Liver (tissue), 8 donors: ENCODE measurements at regions not wholly inside any gene's neighbourhood (a gene's known extent, or its start where the extent isn't known, plus 50 kb on each side); places are given as distances from the start of the nearest gene placed in this dataset.

ENCODE experiments used
- DNase-seq: peaks from one replicate; pipeline ENCODE4 v3.0.0-alpha.2; 2017; ENCODE audit warnings: low spot score
- H3K27ac ChIP-seq, 2 donors: one replicate each; pipeline ENCODE4 v1.7.0; 2013; ENCODE audit warnings: inconsistent platforms in 2 of 2, low read length in 2 of 2, control low read depth in 1 of 2, low read depth in 1 of 2, mild to moderate bottlenecking in 1 of 2
- H3K27me3 ChIP-seq, 4 donors: one replicate each; pipeline versions ENCODE4 v1.6.1 to v1.7.0; 2013; ENCODE audit warnings: low read length in 3 of 4, inconsistent platforms in 1 of 4, mild to moderate bottlenecking in 1 of 4, moderate library complexity in 1 of 4; ENCODE audit not compliant: control insufficient read depth in 4 of 4, insufficient read depth in 4 of 4
- H3K36me3 ChIP-seq, 4 donors: one replicate each; pipeline versions ENCODE4 v1.6.1 to v1.7.0; 2013; ENCODE audit warnings: low read length in 3 of 4, mild to moderate bottlenecking in 3 of 4, low read depth in 1 of 4, moderate library complexity in 1 of 4; ENCODE audit not compliant: control insufficient read depth in 4 of 4, insufficient read depth in 3 of 4
- H3K4me1 ChIP-seq, 4 donors: one replicate each; pipeline versions ENCODE4 v1.6.1 to v1.7.0; 2013; ENCODE audit warnings: low read length in 3 of 4, mild to moderate bottlenecking in 3 of 4, moderate library complexity in 1 of 4; ENCODE audit not compliant: control insufficient read depth in 4 of 4, insufficient read depth in 4 of 4
- H3K4me3 ChIP-seq, 3 donors: one replicate each; pipeline versions ENCODE4 v1.6.1 to v1.7.0; 2013; ENCODE audit warnings: low read length in 3 of 3, control low read depth in 1 of 3, low read depth in 1 of 3, mild to moderate bottlenecking in 1 of 3
- H3K9ac ChIP-seq, 2 donors: one replicate each; pipeline ENCODE4 v1.7.0; 2013; ENCODE audit warnings: low read length in 2 of 2, mild to moderate bottlenecking in 2 of 2, moderate library complexity in 2 of 2, control low read depth in 1 of 2, low read depth in 1 of 2
- H3K9me3 ChIP-seq, 4 donors: one replicate each; pipeline versions ENCODE4 v1.6.1 to v1.7.0; 2013; ENCODE audit warnings: low read length in 3 of 4; ENCODE audit not compliant: control insufficient read depth in 4 of 4
- FOXA1 ChIP-seq: IDR thresholded peaks from 2 replicates; pipeline ENCODE4 v1.6.1; 2016; ENCODE audit warnings: antibody characterized with exemption
- FOXA2 ChIP-seq: IDR thresholded peaks from 2 replicates; pipeline ENCODE4 v1.6.1; 2016; ENCODE audit warnings: antibody characterized with exemption
- GABPA ChIP-seq, 2 donors: IDR thresholded peaks in 1 of 2; conservative IDR thresholded peaks in 1 of 2; 2 replicates each; pipeline ENCODE4 v1.6.1; 2016; ENCODE audit warnings: antibody characterized with exemption in 2 of 2, mild to moderate bottlenecking in 1 of 2, moderate library complexity in 1 of 2
- HNF4G ChIP-seq: IDR thresholded peaks from 2 replicates; pipeline ENCODE4 v1.6.1; 2016; ENCODE audit warnings: antibody characterized with exemption
- RAD21 ChIP-seq, 2 donors: IDR thresholded peaks; 2 replicates each; pipeline ENCODE4 v1.6.1; 2016; ENCODE audit warnings: antibody characterized with exemption in 2 of 2, mild to moderate bottlenecking in 2 of 2
- RXRA ChIP-seq, 2 donors: IDR thresholded peaks; 2 replicates each; pipeline ENCODE4 v1.6.1; 2017 to 2018; ENCODE audit warnings: antibody characterized with exemption in 2 of 2, mild to moderate bottlenecking in 1 of 2
- SP1 ChIP-seq: IDR thresholded peaks from 2 replicates; pipeline ENCODE4 v1.6.1; 2018; ENCODE audit warnings: antibody characterized with exemption, mild to moderate bottlenecking
- TAF1 ChIP-seq: conservative IDR thresholded peaks from 2 replicates; pipeline ENCODE4 v1.6.1; 2016; ENCODE audit warnings: antibody characterized with exemption, mild to moderate bottlenecking
- YY1 ChIP-seq: IDR thresholded peaks from 2 replicates; pipeline ENCODE4 v1.6.1; 2016; ENCODE audit warnings: antibody characterized with exemption, mild to moderate bottlenecking
- WGBS: extraction: QIAGEN DNeasy Blood & Tissue Kit; methylation state at CpG from one replicate; pipeline ENCODE4 v1.1.7; 2013; 5-methylcytosine and 5-hydroxymethylcytosine counted together
- TF ChIP-seq, protein P1 (sequence below): fragments of 150-350 bp; IDR thresholded peaks from 2 replicates; pipeline ENCODE4 v1.5.1; 2017; ENCODE audit warnings: improper control_type of control experiment, low read depth, low read length; ENCODE audit not compliant: missing input control
- TF ChIP-seq, protein P2 (sequence below): IDR thresholded peaks from 2 replicates; pipeline ENCODE4 v1.6.1; 2016; ENCODE audit warnings: antibody characterized with exemption, mild to moderate bottlenecking
- TF ChIP-seq, protein P3 (sequence below): IDR thresholded peaks from 2 replicates; pipeline ENCODE4 v1.6.1; 2016; ENCODE audit warnings: antibody characterized with exemption
- donor health status: healthy.
- donor health status: healthy.
- donor health status: healthy.
- donor health status: healthy.
- donor health status: healthy.

DNA sequence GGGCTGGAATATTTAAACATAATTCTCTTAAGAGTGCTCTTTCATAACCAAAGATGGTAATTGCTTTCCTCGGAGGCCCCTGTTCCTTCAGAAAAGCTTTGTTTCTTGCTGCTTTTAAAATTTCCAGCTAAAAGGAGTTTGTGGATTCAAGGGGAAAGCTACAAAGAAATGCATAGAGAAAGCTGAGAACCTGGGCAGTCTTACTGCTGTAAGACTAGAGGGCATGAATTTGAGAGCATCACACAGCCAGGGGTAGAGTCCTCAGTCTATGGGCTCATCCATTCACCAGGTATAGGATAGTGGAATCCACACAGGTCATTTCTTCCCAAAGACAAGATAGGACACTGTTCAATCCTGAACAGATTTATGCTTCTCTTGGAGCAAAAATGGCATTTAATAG lies 186.3 kb upstream of the PLD5 start:
- WGBS: 61% methylated on average over 1 of the region's 1 CpG
- Histone ChIP-seq H3K4me3 (no peak overlapping the region), H3K9me3 (no peaks in the 10 kb centered on the region), H3K27me3 (no peaks in the 10 kb centered on the region), H3K27ac (no peak overlapping the region), H3K36me3 (no peaks in the 10 kb centered on the region), H3K4me1 (no peaks in the 10 kb centered on the region), H3K9ac (no peak overlapping the region)
- no peak for DNase-seq
- TF ChIP-seq SP1: no peak
- TF ChIP-seq RXRA (IDR thresholded peaks at IDR 0.05): no peak
- TF ChIP-seq HNF4G: no peak

DNA sequence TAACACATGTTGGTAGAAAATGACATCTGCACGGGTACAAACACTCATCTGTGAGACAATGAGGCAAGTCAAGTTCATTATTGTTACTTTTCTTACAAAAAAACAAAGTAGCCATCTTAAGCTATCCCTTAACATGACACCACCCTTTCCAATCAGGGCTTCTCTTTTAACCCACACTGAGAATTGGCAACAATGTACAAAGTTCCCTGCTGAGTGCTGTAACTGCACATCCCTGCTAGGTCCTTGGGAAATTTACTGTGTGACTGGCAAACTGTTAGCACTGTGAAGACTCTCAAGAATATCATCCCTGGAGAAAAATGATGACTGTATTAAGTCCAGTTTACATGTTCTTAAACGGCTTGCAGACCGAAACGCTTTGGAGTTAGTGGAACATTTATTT lies 185.8 kb upstream of the PLD5 start:
- 74% methylated on average over 4 of the region's 4 CpGs for WGBS
- no peak for DNase-seq
- H3K9me3 ChIP-seq: no peaks in the 10 kb centered on the region
- no peaks in the 10 kb centered on the region for H3K27me3 ChIP-seq
- H3K27ac ChIP-seq: no peak overlapping the region
- no peak overlapping the region for H3K4me3 ChIP-seq
- no peak overlapping the region for H3K9ac ChIP-seq
- H3K4me1 ChIP-seq: no peaks in the 10 kb centered on the region
- TF ChIP-seq SP1 (no peak), GABPA (IDR thresholded peaks at IDR 0.05 in 1 of 2, conservative IDR thresholded peaks at IDR 0.05 in 1 of 2) (no peak), RAD21 (IDR thresholded peaks at IDR 0.05) (no peak), FOXA1 (no peak), FOXA2 (no peak), RXRA (IDR thresholded peaks at IDR 0.05) (no peak)
- TF ChIP-seq, protein P1, sequence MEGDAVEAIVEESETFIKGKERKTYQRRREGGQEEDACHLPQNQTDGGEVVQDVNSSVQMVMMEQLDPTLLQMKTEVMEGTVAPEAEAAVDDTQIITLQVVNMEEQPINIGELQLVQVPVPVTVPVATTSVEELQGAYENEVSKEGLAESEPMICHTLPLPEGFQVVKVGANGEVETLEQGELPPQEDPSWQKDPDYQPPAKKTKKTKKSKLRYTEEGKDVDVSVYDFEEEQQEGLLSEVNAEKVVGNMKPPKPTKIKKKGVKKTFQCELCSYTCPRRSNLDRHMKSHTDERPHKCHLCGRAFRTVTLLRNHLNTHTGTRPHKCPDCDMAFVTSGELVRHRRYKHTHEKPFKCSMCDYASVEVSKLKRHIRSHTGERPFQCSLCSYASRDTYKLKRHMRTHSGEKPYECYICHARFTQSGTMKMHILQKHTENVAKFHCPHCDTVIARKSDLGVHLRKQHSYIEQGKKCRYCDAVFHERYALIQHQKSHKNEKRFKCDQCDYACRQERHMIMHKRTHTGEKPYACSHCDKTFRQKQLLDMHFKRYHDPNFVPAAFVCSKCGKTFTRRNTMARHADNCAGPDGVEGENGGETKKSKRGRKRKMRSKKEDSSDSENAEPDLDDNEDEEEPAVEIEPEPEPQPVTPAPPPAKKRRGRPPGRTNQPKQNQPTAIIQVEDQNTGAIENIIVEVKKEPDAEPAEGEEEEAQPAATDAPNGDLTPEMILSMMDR: no peak
- TF ChIP-seq, protein P2, sequence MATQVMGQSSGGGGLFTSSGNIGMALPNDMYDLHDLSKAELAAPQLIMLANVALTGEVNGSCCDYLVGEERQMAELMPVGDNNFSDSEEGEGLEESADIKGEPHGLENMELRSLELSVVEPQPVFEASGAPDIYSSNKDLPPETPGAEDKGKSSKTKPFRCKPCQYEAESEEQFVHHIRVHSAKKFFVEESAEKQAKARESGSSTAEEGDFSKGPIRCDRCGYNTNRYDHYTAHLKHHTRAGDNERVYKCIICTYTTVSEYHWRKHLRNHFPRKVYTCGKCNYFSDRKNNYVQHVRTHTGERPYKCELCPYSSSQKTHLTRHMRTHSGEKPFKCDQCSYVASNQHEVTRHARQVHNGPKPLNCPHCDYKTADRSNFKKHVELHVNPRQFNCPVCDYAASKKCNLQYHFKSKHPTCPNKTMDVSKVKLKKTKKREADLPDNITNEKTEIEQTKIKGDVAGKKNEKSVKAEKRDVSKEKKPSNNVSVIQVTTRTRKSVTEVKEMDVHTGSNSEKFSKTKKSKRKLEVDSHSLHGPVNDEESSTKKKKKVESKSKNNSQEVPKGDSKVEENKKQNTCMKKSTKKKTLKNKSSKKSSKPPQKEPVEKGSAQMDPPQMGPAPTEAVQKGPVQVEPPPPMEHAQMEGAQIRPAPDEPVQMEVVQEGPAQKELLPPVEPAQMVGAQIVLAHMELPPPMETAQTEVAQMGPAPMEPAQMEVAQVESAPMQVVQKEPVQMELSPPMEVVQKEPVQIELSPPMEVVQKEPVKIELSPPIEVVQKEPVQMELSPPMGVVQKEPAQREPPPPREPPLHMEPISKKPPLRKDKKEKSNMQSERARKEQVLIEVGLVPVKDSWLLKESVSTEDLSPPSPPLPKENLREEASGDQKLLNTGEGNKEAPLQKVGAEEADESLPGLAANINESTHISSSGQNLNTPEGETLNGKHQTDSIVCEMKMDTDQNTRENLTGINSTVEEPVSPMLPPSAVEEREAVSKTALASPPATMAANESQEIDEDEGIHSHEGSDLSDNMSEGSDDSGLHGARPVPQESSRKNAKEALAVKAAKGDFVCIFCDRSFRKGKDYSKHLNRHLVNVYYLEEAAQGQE: no peak
- H3K36me3 ChIP-seq: no peaks in the 10 kb centered on the region

DNA sequence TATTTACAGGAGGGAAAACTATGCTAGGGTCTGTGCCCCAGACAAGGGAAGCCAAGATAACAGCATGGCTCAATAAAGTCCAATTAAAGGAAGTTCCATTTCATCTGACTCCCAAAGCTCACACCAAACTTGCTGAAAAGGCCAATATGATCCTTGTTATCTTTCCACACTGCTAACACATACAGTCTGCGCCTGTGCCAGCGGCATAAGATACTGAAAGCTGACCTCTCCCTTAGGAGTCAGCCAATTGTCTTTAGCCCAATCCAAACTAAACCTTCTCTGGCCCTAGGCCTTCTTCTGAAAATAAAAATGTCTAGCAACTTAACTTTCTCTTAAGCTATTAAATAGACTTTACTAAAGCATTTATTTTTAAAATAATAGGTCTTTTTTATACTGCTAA lies 179.0 kb upstream of the PLD5 start:
- H3K9me3 ChIP-seq: no peaks in the 10 kb centered on the region
- no peak overlapping the region for H3K4me3 ChIP-seq
- no peaks in the 10 kb centered on the region for H3K27me3 ChIP-seq
- no peak overlapping the region for H3K9ac ChIP-seq
- H3K36me3 ChIP-seq: no peaks in the 10 kb centered on the region
- no peak overlapping the region for H3K27ac ChIP-seq
- TF ChIP-seq YY1 (no peak), TAF1 (no peak), FOXA1 (no peak)
- TF ChIP-seq, protein P3, sequence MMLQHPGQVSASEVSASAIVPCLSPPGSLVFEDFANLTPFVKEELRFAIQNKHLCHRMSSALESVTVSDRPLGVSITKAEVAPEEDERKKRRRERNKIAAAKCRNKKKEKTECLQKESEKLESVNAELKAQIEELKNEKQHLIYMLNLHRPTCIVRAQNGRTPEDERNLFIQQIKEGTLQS: no peak
- H3K4me1 ChIP-seq: no peaks in the 10 kb centered on the region
- 48% methylated on average over 2 of the region's 2 CpGs for WGBS
- no peak for DNase-seq
